ENCODE measurements at regions not wholly inside any gene's neighbourhood (a gene's known extent, or its start where the extent isn't known, plus 50 kb on each side); places are given as distances from the start of the nearest gene placed in this dataset.
"Not testable (repeated sequence)": the region's sequence is repeated elsewhere in the genome, so short reads cannot be mapped to it uniquely, and the experiment has no call there.

GRCh38 chrX:13476384-13476783, 93.0 kb upstream of the EGFL6 start:
- DNase-seq, result no peak

GRCh38 chrX:13474164-13474516, 95.3 kb upstream of the EGFL6 start:
- no peak for DNase-seq

GRCh38 chrX:13473442-13474163, 95.8 kb upstream of the EGFL6 start:
- no peak for DNase-seq

- no peak for DNase-seq
Observed at GRCh38 chrX:13472975-13473374, 96.4 kb upstream of the EGFL6 start.

- DNase-seq, result no peak
Observed at GRCh38 chrX:13471269-13471668, 98.1 kb upstream of the EGFL6 start.

- DNase-seq, result no peak
Observed at GRCh38 chrX:13470685-13470977, 98.8 kb upstream of the EGFL6 start.

GRCh38 chrX:13469963-13470684, 99.3 kb upstream of the EGFL6 start:
- no peak for DNase-seq

GRCh38 chrX:13468096-13468495, 101.3 kb upstream of the EGFL6 start:
- no peak for DNase-seq

GRCh38 chrX:13467243-13467642, 102.2 kb upstream of the EGFL6 start:
- no peak for DNase-seq

- DNase-seq, result no peak
Observed at GRCh38 chrX:13464599-13465275, 104.7 kb upstream of the EGFL6 start.

- no peak for DNase-seq
Observed at GRCh38 chrX:13463608-13464007, 105.8 kb upstream of the EGFL6 start.

GRCh38 chrX:13452283-13452682, 117.1 kb upstream of the EGFL6 start:
- DNase-seq, result no peak

GRCh38 chrX:13449441-13449840, 120.0 kb upstream of the EGFL6 start:
- peak; percentile 61 for DNase-seq

GRCh38 chrX:13448941-13449340, 120.5 kb upstream of the EGFL6 start:
- DNase-seq, result no peak

GRCh38 chrX:13441608-13442007, 121.8 kb upstream of the ATXN3L start:
- DNase-seq, result not testable (repeated sequence)

GRCh38 chrX:13440176-13440575, 120.3 kb upstream of the ATXN3L start:
- DNase-seq, result no peak

GRCh38 chrX:13433298-13433605, 113.4 kb upstream of the ATXN3L start:
- DNase-seq, result no peak

- DNase-seq, result no peak
Observed at GRCh38 chrX:13432414-13433297, 112.8 kb upstream of the ATXN3L start.

GRCh38 chrX:13430136-13430827, 110.4 kb upstream of the ATXN3L start:
- DNase-seq, result no peak

- no peak for DNase-seq
Observed at GRCh38 chrX:13428053-13428786, 108.4 kb upstream of the ATXN3L start.

- DNase-seq, result no peak
Observed at GRCh38 chrX:13427441-13428052, 107.7 kb upstream of the ATXN3L start.
